ENCODE measurements at regions not wholly inside any gene's neighbourhood (a gene's known extent, or its start where the extent isn't known, plus 50 kb on each side); places are given as distances from the start of the nearest gene placed in this dataset.

GRCh38 chr4:187883836-187884475, 111.6 kb upstream of the ZFP42 start:
- no peak for DNase-seq (ENCODE audit: low read depth in 2 of 2)
- no peak for TF ChIP-seq CTCF (IDR thresholded peaks at IDR 0.05; ENCODE audit: low read depth, low read length)

GRCh38 chr4:187887906-187888305, 107.7 kb upstream of the ZFP42 start:
- no peak for TF ChIP-seq CTCF (IDR thresholded peaks at IDR 0.05; ENCODE audit: low read depth, low read length)
- DNase-seq (ENCODE audit: low read depth in 2 of 2): no peak
- H3K4me3 ChIP-seq (replicated peaks in 1 of 2; ENCODE audit: low read depth in 2 of 2, low read length in 2 of 2): no peak overlapping the region

More at GRCh38 chr4:187883836-187884475, 111.6 kb upstream of the ZFP42 start:
- no peak overlapping the region for H3K4me3 ChIP-seq (replicated peaks in 1 of 2; ENCODE audit: low read depth in 2 of 2, low read length in 2 of 2)

GRCh38 chr4:187889651-187890050, 105.9 kb upstream of the ZFP42 start:
- TF ChIP-seq CTCF (IDR thresholded peaks at IDR 0.05; ENCODE audit: low read depth, low read length): no peak
- H3K4me3 ChIP-seq (replicated peaks in 1 of 2; ENCODE audit: low read depth in 2 of 2, low read length in 2 of 2): no peak overlapping the region

GRCh38 chr4:187893418-187893817, 102.2 kb upstream of the ZFP42 start:
- TF ChIP-seq CTCF (IDR thresholded peaks at IDR 0.05; ENCODE audit: low read depth, low read length): no peak
- H3K4me3 ChIP-seq (replicated peaks in 1 of 2; ENCODE audit: low read depth in 2 of 2, low read length in 2 of 2): no peak overlapping the region
- DNase-seq (ENCODE audit: low read depth in 2 of 2): no peak

More at GRCh38 chr4:187889651-187890050, 105.9 kb upstream of the ZFP42 start:
- DNase-seq (ENCODE audit: low read depth in 2 of 2): no peak

- no peak overlapping the region for H3K4me3 ChIP-seq (replicated peaks in 1 of 2; ENCODE audit: low read depth in 2 of 2, low read length in 2 of 2)
- TF ChIP-seq CTCF (IDR thresholded peaks at IDR 0.05; ENCODE audit: low read depth, low read length): no peak
- DNase-seq (ENCODE audit: low read depth in 2 of 2): no peak
These were observed 92.5 kb upstream of the ZFP42 start for GRCh38 chr4:187903106-187903505.

- no peak overlapping the region for H3K4me3 ChIP-seq (replicated peaks in 1 of 2; ENCODE audit: low read depth in 2 of 2, low read length in 2 of 2)
- no peak for TF ChIP-seq CTCF (IDR thresholded peaks at IDR 0.05; ENCODE audit: low read depth, low read length)
These were observed 91.9 kb upstream of the ZFP42 start for GRCh38 chr4:187903700-187904099.

GRCh38 chr4:187908079-187908561, 87.5 kb upstream of the ZFP42 start:
- no peak for TF ChIP-seq CTCF (IDR thresholded peaks at IDR 0.05; ENCODE audit: low read depth, low read length)
- peak; percentile 58 to 76 for DNase-seq (ENCODE audit: low read depth in 2 of 2)
- no peak overlapping the region for H3K4me3 ChIP-seq (replicated peaks in 1 of 2; ENCODE audit: low read depth in 2 of 2, low read length in 2 of 2)

More at GRCh38 chr4:187903700-187904099, 91.9 kb upstream of the ZFP42 start:
- DNase-seq (ENCODE audit: low read depth in 2 of 2): no peak

Measured in cardiac fibroblast (primary cell).